H4 (cell line): ENCODE measurements at regions not wholly inside any gene's neighbourhood (a gene's known extent, or its start where the extent isn't known, plus 50 kb on each side); places are given as distances from the start of the nearest gene placed in this dataset.

Source experiments
- DNase-seq: peaks from one replicate; pipeline ENCODE4 v3.0.0-alpha.2; 2015; ENCODE audit warnings: low spot score

DNA sequence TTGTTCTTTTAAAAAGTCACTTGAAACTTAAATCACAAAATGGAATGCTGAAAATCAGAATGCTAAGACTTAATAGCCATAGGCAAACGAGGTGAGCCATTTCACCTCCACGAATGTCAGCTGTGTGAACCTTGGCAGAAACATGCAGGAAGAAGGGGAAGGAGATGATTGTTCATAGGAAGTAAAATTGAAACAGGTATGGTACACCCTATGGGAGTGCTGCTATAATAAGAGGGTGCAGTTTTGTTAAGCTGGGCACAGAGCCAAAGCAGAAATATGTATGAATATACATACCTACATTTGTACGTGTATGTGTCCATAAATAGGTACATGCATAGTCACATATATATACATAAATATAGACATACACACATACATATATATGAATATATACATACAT, 51.0 kb upstream of the SPINK5 start:
- no peak for DNase-seq

DNA sequence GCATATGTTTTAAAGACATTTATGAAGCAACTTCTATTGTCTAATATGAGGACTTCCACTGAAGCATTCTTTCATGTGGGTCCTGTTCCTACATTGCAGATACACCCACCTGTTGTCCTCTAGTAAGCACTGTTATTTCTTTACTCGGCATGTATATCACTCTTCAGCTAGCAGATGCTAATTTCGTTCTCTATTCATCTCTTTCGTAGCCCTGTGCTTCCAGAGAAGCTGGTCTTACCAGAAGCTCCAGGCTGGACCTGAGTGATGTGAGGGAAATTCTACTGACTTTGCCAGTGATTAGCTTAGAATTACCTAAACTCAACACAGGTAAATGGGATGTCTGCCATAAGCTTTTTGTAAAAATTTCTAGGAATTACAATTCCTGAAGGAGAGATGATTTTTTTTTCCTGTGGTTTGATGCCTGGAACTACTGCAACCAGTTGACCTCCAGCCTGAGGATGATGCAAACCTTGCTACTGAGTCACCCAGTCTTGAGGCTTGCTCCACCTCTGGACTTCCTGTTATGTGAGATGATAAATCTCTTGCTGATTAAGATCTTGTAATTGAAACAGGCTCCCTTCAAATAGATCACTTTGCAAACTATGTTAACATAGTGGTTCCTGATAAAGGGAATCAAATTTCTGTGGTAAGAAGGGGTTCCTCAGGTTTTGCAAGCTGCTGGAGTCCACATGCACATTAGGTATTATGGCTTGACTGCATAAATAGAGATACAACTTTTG, 52.2 kb upstream of the SPINK5 start:
- peak; percentile 94 for DNase-seq

DNA sequence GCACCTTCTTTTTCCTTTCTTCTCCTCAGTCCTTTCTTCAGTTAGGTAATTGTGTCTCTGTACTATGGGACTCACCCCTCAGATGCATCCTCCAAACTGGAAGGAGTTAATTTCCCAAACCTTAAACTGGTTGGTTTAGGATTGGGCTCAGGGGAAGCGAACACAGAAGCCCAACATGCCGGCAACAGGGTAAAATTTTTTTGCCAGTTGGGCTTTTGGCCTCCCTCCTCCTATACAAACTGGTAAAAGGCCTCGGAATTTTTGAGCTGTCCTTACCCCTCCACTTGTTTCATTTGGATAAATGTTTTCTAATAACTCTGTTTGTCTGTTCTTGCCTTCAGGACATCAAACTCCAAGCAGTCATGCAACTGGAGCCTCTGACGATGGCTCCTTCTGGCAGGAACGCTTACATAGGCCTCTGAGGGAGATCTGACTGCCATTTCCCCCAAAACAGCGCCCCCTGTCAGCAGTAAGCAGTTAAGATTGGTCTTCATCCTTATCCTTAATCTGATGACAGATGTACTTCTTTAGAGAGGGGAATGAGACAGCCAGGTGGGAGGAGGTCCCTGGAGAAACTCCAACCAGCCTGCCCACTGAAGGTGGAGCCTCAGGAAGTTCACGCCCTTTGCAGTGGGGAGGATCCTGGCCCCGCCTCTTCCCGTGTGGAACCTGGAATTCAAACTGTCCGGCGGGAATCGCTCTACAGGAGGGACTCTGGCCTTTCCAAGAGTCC, 57.8 kb upstream of the SPINK5 start:
- DNase-seq = peak; percentile 25

DNA sequence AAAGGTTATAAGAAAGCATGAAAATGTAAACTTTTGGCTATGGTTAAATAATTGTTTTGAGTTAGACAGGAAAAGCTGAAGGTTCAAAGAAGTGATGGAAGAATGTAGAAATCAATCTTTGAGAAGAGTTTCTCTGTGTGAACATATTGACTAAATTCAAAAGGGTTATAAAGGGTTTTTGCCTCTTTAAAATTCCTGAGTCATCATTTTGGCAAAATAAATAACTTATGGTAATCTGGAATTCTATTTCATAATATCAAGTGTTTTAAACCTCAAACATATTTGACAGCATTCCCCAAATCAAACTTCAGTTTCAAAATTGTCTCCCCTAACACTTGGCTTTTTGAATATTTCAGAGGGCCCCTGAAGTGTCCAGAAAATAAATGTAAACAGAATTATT, 60.6 kb upstream of the SPINK5 start:
- DNase-seq = no peak

DNA sequence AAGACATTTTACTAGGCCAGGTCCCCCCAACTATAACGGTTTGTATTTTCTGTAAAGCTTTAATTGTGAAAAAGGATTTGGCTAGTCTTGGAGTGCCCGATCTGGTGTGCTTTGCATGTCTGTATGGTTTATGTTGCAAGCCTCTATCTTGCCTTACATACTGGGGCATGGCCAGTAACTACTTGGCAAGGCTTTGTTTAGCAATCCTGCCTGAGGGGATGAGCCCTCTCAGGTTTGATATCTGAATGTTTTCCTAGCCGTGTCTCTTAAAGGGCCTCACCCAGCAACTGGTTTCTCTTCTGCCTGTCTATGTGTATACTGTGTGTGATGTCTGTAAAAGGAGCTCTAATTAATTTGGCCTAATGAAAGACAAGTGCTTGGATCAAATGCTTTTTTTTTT, 61.3 kb upstream of the SPINK5 start:
- DNase-seq = no peak

DNA sequence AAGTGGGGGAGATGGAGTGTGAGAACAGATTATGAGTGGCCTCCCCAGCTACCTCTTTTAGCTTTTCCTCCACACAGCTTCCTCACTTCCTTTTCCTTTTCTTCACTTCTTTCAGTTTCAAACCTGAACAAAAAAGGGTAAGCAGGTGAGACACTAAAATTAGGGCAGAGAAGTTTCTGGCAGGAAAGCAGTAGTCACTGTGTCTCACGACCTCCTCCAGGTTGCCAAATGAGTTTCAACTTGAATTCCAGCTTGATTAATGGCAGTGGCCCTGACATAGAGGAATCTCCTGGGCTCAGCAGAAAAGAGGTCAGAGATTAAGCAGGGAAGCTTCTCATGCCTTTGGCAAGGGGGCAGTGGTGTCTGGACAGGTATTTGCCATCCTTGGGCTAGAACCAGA, 63.7 kb upstream of the SPINK5 start:
- DNase-seq = no peak

DNA sequence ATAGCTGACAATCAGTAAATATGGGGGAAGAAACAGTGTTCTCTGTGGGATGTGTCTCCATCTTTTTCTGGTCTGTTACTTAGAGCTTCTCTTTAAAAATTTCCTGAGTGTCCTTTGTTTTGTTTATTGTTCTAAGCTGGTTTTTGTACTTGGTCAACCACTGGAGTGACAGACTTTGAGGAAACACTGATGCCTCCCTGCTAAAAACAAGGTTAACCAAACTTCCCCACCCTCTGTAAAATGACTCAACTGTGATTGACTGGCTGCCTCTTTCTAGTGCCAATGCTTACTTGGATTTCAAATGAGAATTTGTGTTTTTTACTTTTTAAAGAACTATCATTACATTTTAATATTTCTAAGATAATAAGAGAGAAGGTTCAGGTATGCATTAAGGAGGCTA, 65.1 kb upstream of the SPINK5 start:
- peak; percentile 29 for DNase-seq

DNA sequence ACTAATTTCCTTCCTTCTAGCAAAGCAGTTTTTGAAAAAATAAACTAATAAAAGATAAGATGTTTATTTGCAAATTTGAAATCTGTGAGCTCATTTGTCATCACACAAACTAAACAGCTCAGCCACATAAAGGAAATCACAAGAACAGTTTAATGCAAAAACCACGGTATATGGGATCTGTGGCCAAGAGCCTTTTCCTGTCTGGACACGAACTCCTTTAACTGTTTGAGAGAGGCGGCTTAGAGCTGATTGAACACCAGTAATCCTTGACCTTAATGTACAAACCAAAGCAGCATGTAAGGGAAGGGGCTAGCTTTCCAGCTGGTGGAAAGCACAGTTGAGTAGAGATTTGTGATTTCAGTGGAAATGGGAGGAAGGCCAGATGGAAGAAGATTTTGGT, 66.3 kb upstream of the SPINK5 start:
- DNase-seq = no peak

DNA sequence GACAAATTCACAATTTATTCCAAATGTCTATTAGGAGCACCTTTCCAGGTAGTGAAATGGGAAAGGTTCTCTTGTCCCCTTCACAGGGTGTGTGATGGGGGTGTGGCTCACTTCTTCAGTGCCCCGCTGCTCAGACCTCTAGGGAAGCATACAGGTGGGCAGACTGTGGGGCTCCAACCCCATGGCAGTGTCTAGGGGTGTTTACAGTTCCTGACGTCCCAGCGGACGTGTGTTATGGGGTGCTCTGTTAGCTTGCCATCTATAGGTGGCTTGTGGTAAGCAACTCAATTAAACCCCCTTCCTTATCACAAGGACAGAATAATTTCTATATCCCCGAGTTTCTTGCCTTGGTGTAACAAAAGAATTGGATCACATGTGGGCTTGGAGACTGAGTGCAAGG, 67.4 kb upstream of the SPINK5 start:
- DNase-seq = no peak

DNA sequence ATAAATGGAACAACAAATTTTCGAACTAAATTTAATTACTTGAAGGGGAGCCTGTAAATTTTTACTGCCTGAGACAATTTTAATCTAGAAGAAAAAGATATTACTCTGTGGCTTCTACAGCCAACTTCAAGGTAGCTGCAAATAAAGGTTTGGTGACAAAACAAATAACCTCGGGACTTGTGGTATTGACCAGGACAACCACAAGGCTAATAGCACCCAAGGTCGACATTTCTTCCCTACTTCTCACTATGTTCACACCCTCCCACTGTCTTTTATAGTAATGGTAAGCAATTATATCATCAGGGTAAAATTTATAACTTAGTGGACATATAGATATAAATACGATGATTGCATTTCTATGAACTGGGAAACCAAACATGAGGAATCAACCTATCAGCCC, 67.9 kb upstream of the SPINK5 start:
- no peak for DNase-seq

DNA sequence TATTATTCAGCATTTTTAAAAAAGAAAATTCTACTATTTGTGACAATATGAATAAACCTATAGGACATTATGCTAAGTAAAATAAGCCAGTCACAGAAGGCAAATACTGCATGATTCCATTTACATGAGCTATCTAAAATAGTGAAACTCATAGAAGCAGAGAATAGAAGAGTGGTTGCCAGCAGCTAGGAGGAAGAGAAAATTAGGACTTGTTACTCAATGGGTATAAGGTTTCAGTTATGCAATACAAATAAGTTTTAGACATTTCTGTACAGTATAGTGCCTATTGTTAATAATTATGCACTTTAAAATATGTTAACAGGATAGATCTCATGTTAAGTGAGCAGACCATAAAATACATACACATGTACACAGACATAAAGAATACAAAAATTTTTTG, 73.8 kb upstream of the SPINK5 start:
- DNase-seq = no peak

DNA sequence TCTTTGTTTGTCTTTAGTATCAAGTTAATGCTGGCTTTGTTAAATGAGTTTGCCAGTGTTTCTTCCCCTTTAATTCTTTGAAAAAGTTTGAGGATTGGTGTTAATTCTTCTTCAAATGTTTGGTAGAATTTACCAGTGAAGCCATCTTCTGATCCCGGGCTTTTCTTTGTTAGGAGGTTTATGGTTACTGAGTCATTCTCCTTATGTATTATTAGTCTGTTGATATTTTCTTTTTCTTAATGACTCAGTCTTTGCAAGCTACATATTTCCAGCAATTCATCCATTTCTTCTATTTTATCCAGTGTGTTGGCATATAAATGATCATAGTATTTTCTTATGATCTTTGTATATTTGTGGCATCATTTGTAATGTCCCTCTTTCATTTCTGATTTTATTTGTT, 74.5 kb upstream of the SPINK5 start:
- no peak for DNase-seq

DNA sequence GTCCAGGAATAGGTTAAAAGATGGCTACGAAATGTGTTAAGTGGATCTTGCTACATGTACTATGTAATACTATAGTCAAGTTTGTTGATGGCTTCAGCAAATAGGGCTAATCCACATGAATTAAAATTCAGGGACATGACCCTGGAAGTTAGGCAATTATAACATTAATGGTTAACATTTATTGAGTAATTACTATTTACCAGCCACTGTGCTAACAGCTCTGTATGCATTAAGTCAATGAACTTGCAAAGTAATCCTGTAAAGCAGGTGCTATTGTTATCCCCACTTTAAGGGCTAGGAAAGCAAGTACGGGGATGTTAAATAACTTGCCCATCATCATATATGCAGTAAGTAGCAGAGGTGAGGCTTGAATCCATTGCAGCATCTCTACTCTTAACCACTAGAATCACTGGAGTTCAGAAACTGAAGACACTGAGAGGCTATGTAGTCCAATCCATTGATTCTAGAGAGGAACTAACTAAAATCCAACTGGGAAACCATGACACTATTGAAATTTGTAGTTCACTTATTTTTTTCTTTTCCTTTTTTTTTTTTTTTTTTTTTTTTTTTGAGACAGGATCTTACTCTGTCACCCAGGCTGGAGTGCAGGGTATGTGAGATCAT, 77.5 kb upstream of the SPINK5 start:
- no peak for DNase-seq

DNA sequence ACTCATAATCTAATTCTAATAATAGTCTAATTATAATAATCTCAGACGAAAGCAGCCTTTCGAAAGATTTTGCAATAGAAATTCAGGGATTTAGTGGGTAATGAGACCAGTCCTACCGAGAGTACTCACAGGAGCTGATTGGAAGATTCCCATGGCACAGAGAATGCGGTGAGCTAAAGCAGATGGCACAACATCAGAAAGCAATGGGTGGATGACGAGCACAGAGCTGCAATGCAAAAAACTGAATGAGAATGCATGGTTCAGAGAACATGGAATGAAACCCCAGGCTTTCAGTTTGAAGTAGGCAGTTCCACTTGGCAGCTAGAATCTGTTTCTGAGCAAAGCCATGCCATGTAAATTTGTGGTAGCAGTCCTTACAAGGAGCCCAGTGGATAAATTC, 78.2 kb upstream of the SPINK5 start:
- no peak for DNase-seq

DNA sequence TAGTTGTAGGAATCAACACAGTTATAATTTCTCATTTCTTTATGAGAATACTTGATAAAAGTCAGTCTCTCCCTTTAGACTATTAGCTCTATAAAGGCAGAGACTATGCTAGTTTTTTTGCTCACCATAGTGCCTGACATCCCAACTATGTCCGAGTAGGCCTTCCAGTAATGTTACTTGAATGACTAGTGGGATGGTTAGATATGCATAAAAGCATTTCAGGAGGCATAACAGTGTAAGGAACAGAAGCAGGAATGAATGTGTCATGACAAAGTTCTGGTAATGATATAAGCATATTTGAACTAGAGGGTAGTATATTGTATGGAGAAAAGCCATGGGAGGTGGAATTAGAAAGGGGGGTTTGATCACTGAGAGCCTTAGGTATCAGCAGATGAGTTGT, 77.4 kb upstream of the C5orf46 start:
- DNase-seq = no peak

DNA sequence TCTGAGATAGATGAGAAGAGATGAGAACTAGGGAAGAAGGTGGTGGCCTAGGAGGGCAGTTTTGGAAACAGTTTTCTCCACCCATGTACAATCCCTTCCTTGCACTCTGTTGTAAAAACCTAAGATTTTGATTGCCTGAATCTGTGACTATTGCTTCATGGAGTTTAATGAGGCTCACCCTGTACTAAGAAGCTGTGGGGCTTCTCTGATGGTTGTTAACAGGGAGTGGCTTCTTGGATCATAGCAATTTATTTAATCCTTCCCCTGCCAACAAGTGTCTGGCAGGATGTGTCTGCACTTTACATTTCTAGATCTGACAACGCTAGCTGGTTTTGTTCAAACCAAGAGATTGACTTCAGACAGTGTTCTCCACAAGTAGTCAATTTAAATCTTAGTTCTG, 74.7 kb upstream of the C5orf46 start:
- no peak for DNase-seq

DNA sequence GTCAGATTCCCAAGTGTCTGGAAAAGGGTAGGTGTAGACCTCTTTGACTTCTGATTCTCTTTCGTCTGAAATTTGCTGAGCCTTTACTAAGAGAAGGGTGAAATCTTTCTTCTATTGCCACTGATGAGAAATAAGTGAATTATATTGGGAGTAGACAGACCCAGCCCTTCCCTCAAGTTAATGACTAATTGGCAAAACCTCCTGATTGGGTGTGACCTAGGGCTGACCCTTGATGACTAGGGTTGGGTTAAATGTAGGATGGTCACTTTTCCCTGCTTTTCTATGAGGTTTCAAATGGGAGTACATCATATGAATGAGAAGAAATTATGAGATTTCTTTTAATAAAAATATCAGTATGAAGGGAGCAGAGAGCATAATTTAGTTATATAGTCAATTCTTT, 73.4 kb upstream of the C5orf46 start:
- no peak for DNase-seq

DNA sequence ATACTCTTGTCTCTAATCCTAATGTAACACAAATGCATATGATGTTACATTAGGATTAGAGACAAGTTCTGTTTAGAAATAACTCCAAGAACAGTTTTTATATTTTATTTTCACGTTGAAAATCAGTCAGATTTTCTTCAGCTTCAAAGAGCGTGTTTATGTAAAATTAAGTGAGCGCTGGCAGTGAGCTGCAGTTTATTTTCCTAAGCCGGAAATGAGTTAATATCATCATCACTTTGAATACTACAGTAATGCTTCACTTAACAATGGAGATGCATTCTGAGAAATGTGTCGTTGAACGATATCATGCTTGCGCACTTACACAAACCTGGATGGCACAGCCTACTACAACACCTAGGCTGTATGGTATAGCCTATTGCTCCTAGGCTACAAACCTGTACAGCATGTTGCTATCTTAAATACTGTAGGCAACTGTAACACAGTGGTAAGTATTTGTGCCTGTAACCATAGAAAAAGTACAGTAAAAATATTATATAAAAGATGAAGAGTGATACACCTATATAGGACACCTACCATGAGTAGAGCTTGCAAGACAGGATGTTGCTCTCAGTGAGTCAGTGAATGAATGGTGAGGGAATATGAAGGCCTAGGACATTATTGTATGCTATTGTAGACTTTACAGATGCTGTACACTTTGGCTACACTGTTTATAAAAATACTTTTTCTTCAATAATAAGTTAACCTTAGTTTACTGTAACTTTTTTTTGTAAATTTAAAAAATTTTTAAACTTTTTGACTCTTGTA, 65.9 kb upstream of the C5orf46 start:
- DNase-seq = no peak

DNA sequence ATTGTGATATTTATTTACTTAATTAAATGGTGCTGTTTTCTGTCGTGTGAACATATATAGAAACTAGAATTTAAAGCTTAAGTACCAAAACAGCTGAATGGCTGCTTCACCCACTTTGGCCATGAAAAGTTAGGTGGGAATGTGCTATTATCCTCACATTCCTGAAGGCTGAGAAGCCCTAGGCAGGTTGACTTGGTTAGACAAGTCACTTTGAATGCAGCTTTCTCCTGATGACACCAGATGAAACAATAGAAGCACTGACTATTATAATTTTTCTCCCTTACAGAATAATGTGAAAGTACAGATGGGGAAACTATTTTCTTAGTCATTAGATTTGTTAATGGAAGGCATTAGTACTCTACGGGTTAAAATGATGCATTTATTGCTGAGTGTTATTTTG, 65.1 kb upstream of the C5orf46 start:
- DNase-seq = no peak

DNA sequence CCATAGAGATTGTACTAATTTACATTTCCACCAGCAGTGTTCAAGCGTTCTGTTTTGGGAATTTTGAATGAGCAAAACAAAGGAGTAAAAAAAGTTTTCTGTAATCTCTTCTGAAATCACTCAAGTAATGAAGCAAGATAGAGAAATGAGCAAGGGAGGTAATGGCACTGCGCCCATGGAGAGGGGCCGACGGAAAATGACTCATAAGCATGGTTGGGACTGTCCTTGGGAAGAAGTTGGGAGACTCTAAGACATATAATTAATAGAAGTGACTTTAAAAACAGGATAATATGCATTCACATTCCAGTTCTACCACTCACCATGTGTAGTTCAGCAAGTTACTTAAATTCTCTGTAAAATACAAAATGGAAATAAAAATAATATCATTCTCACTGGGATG, 62.5 kb upstream of the C5orf46 start:
- DNase-seq = peak; percentile 25

DNA sequence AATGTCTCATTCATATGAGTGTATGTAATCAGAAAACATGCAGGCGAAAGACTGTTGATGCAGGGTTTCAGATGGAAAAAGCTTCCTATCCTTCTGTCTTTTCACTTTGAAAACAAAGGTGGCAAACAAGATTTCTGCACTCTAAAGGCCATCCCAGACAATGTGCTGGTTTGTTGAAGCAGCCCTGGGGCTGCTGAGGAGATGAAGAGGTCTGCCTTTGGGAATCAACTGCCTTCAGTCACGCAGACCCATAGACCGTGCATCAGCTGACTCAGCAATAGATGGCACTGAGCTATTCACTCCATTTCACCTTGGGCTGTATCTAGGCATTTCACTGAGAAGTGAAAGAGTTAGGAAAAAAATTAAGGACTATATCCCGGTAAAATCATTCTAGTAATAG, 60.5 kb upstream of the C5orf46 start:
- no peak for DNase-seq

DNA sequence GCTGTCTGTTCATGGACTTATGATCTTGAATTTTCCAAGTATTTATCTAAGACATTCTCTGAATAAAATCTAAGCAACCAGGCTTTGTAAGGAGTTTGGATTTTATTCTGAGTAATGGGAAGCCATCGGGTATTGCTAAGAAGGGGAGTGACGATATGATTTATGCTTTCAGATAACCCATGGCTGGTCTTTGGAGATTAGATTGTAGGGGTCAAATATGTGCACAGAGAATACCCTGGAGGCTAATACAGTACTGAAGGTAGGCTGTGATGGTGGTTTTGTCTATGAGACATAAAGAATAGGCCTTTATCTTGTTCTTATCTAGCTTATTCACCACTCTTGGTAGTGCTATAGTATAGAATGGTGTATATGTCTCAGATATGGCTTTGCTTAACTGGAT, 60.0 kb upstream of the C5orf46 start:
- no peak for DNase-seq

DNA sequence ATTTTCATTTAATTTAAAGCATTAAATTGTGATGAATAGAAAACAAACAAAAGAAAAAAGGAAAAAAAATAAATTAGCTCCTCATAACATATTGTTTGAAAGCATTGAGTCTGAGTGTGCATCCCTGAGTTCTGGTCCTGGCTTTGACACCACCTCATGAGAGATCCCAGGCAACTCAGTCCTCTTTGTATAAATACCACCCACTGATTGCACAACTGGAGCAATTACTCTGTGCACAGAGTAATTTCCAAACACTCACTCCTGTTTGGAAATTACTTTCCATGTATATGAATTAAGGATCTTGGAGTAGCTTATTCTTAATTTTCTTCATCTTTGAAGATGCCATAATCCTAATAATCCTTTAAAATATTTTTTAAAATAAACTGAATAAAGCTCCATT, 59.4 kb upstream of the C5orf46 start:
- no peak for DNase-seq
